DOHH2 (cell line): ENCODE measurements at regions not wholly inside any gene's neighbourhood (a gene's known extent, or its start where the extent isn't known, plus 50 kb on each side); places are given as distances from the start of the nearest gene placed in this dataset.

Source experiments
- EZH2phosphoT487 ChIP-seq: fragments of 200-600 bp; sonication (generic); IDR thresholded peaks from 2 replicates; pipeline ENCODE4 v1.6.1; 2017; ENCODE audit warnings: borderline replicate concordance, mild to moderate bottlenecking, antibody characterized with exemption, low read length, moderate library complexity, mixed read lengths
- TF ChIP-seq, protein P1 (sequence below): fragments of 200-600 bp; sonication (generic); IDR thresholded peaks from one replicate; pipeline ENCODE4 v1.5.1; 2014; ENCODE audit warnings: antibody characterized with exemption, mild to moderate bottlenecking, low read depth, low read length; ENCODE audit not compliant: poor library complexity, severe bottlenecking

GRCh38 chr14:40204441-40205175, 772.4 kb upstream of the FBXO33 start:
- TF ChIP-seq, protein P1, sequence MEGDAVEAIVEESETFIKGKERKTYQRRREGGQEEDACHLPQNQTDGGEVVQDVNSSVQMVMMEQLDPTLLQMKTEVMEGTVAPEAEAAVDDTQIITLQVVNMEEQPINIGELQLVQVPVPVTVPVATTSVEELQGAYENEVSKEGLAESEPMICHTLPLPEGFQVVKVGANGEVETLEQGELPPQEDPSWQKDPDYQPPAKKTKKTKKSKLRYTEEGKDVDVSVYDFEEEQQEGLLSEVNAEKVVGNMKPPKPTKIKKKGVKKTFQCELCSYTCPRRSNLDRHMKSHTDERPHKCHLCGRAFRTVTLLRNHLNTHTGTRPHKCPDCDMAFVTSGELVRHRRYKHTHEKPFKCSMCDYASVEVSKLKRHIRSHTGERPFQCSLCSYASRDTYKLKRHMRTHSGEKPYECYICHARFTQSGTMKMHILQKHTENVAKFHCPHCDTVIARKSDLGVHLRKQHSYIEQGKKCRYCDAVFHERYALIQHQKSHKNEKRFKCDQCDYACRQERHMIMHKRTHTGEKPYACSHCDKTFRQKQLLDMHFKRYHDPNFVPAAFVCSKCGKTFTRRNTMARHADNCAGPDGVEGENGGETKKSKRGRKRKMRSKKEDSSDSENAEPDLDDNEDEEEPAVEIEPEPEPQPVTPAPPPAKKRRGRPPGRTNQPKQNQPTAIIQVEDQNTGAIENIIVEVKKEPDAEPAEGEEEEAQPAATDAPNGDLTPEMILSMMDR = no peak
- no peak for TF ChIP-seq EZH2phosphoT487
